Cerebellar cortex (tissue), 1 donor: ENCODE measurements at regions not wholly inside any gene's neighbourhood (a gene's known extent, or its start where the extent isn't known, plus 50 kb on each side); places are given as distances from the start of the nearest gene placed in this dataset.
"Not testable (repeated sequence)": the region's sequence is repeated elsewhere in the genome, so short reads cannot be mapped to it uniquely, and the experiment has no call there.

ENCODE experiments used
- DNase-seq: peaks from one replicate; pipeline ENCODE4 v3.0.0-alpha.2; 2015; ENCODE audit warnings: low spot score

DNA sequence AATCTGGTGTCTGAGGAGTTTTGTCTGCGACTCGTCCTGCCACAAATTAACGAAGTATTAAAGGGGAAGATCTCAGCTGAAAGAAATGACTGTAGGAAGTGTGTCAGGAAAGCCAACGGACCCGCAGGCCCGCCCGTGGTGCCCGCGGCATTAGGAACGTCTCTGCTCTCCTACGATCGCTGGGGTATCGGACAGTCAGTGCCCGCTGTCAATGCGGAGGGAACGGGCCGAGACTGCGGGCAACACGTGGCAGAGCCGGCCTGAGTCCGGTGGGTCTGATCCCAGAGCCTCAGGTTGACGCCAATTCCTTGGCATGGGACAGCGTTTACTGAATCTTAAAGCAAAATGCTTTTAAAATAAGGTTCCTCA, 128.7 kb downstream of the KBTBD2 start:
- peak; percentile 21 for DNase-seq

DNA sequence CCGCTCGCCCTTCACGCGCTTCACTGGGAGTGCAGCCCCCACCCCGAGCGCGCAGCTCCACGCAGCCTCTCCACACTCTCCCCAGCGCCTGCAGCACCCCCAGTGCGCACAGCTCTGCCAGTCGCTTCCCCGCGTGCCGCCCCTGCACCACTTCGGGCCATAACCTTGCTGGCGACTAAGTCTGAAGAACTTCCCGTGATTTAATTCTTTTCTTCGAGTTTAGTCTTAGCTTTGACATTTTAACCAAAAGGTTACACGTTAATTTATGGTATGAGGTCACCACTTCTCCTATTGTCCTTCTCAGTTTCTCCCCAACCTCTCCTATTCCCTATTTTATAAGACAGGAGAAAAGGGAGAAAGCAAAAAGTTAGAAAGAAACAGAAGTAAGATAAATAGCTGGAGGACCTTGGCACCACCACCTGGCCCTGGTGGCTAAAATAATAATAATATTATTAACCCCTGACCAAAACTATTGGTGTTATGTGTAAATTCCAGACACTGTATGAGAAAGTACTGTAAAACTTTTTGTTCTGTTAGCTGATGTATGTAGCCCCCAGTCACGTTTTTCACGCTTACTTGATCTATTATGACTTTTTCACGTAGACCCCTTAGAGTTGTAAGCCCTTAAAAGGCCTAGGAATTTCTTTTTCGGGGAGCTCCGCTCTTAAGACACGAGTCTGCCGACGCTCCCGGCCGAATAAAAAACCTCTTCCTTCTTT, 129.2 kb downstream of the KBTBD2 start:
- DNase-seq: not testable (repeated sequence)

DNA sequence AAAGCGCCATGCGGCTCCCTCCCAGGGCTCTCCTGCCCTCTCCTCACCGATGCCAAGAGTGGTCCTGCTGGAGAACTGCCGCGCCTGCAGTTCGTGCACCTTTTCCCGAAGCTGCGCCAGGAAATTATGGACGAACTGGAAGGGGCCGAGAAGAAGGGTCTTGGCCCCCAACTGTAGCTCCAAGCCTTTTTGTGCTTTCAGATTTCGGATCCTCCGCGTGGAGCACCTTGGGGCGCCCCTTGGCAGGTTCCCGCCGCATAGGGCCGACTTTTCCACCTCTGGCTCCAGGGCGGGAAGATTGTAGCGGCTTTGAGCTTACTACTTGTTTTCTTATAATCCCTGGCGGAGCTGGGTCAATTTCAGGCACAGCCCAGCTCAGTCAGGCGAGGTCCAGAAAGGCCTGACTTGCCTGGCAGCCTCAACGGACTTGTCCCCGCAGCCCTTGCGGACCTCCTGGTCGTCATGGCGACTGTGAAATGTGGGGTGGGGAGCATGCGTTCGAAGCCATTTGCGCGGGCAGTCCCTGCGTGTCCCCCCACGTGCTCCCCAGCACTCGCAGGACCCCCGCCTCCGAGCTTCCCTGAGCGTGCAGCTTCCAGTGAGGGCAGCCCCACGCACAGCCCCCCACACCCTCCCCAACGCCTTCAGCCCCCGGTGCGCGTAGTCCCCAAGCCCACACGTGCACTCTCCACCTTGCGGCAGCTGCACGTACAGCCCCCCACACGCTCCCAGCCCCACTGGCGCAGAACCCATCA, 129.9 kb downstream of the KBTBD2 start:
- DNase-seq: no peak

DNA sequence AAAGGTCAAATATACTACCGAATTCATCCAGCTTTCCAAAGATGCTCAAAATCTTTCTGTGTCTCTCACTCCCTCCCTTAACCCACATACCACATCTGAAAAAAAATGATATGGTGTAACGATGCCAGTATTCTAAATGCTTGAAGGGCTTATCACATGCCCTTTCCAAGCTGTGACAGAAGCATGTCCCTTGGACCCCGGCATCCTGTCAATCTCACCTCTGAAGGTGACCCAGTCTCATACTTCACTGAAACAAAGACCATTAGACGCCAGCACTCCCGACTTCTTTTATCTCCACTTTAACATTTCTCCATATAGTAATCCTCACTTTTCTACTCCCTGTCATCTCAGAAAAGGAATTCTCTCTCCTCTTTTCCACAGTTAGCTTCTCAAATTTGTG, 130.8 kb downstream of the KBTBD2 start:
- not testable (repeated sequence) for DNase-seq

DNA sequence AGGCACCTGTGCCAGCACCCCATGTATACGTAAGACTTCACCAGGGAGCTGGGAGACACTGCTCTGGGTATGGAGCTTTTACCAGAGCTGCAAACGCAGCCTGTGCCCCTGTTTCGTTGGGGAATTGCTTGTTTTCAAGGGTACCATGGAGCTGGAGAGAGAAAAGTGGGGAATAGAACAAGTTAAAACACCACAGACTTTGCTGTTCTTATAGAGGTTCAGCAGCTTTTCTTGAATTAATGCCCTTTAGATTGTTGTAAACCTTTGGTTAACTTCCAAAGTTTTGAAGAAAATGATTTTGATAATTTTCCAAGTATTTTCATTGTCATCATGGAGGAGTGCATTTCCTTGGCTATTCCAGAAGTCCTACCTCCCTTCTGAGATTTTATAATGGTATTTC, 131.7 kb downstream of the KBTBD2 start:
- DNase-seq: not testable (repeated sequence)

DNA sequence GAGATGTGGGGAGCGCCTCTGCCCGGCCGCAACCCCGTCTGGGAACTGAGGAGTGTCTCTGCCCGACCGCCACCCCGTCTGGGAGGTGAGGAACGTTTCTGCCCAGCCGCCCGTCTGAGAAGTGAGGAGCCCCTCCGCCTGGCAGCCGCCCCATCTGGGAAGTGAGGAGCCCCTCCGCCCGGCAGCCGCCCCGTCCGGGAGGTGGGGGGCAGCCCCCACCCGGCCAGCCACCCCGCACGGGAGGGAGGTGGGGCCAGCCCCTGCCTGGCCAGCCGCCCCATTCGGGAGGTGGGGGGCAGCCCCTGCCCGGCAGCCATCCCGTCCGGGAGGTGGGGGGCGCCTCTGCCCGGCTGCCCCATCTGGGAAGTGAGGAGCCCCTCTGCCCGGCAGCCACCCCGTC, 137.7 kb downstream of the KBTBD2 start:
- DNase-seq: not testable (repeated sequence)

DNA sequence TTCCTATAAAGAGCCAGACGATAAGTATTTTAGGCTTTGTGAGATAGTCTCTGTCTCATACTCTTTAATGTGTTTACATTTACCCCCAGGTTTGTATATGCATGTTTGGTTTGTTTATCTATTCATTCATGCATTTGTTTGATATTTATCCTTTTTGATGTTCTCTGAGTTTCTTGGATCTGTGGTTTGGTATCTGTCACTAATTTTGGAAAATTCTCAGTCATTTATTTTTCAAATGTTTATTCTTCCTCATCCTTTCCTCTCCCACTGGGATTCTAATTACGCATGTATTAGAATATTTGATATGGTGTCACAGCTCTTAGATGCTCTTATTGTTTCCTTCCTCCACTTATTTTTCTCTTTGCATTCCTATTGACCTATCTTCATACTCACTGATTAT, 143.2 kb downstream of the KBTBD2 start:
- DNase-seq: not testable (repeated sequence)

DNA sequence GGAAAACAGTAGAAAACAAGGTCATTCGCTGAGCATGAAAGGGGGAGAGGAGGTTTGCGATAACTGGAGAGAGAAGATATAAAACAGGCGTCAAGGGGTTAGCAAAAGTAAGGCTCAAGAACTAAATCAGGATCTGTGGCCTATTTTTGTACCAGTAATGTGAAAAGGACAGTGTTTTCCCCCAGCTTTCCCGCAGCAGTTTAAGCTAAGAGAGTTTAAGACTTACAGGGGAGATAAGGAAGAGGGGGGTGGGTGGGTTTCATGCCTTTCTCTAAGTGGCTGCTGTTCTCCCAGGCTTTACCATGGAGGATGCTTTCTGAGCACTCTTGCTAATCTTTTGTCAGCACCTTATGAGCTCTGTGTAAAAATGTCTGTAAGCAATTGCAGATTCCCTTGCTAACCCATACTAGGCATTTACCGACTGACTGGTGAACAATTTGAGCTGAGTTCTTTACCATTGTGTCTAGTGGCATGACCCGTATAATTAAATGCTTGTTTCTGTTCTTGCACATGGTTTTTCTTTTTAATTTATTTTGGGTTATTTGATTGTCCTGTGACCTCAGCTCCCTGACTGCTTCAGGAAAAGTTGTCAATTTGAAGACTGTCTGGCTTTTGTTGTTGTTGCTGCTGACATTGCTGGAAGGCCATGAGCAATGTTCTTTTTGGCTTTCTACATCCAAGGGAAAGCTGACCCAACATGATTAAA, 144.0 kb downstream of the KBTBD2 start:
- not testable (repeated sequence) for DNase-seq

DNA sequence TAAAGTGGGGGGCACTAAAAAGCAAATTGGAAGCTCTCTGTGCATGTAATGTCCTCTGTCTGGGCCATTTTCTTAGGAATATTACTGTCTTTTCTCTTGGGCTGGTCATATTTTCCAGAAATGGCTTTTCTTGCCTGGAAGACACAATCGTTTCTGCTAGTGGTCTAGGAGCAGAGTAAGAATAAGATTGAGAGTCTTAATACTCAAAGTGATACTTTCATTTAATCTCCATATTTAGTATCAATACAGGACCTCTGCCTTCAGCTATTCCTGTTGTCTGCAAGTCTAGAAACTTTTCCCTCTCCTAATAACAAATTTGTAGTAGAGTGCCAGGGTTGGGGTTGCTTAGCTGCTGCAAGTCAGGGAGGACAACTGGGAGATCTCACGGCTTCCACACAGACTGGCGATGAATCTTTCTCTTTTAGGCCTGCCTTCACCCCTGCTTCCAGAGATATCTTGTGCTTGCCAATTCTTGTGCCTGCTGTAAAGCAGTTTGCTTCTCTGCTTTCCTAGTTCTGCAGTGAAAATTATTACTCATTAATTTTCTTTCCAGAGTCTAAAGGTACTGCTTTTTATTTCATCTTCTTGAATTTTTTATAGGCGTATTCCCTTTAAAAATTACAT, 149.6 kb downstream of the KBTBD2 start:
- DNase-seq: not testable (repeated sequence)

DNA sequence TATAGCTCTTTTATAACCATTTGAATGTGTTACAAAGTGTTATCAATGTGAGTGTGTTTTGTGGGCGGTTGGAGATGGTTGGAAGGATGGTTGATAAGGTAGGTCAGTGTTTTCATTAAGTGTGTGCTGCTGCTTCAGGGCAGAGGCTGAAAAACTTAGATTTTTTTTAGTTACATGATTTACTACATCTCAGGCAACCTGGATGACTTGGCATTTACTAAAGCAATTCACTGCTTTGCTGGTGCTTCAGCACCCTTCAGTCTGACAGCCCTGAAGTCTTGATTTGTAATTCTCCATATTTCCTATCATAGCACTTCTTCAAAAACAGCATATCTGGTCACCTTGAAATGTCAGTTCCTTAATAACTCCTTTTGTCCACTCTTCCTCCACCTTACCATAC, 151.8 kb downstream of the KBTBD2 start:
- not testable (repeated sequence) for DNase-seq

DNA sequence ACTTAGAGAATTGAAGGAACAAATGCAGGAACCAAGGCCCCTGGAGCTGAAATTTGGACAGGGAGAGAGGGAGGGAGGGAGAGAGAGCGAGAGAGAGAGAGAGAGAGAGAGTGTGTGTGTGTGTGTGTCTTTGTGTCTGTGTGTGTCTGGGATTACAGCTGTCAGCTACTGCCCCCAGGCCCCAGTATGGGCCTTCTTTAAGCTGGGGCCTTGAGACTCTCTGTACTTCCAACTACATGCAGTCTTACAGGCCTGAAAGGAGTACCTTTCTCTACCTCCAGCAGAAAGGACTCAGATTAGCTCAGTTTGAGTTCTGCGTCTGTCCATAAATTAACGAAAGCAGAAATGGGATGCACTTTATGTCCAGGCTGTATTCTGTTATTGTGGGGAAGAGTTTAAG, 153.2 kb downstream of the KBTBD2 start:
- DNase-seq: not testable (repeated sequence)

DNA sequence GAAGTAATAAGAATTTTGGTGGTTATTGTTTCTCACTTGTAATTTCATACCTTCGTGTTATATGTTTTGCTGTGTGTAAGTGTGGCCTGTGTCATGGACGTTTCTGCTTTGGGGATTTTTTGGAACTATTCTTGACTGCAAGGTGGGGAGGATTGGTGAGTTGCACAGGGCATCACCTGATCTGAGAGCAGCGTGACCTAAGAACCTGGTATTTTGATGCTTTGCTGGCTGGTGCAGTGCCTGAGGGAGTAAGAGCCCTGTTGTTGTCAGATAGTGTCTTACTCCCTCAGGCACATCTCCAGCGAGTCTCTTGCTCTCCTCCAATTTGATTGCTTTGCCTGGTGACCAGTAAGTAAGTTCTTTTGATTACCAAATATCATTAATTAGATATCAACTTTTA, 158.8 kb downstream of the KBTBD2 start:
- not testable (repeated sequence) for DNase-seq

DNA sequence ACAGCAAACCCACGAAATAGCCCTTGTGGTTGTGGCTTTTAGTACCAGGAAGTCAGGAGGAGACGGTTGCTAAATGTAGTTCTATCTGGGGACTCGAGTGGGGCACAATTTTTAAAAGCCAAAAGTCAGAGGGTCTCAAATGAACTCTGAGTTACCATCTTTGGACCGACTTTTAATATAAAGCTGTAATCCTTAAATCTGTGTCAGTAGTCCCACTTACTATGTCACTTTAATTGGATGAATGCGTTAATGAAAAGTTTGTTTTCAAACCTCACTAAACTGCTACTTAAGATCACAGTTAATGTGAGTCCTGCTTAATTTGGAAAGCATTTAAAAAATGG, 162.3 kb downstream of the KBTBD2 start:
- DNase-seq: not testable (repeated sequence)

DNA sequence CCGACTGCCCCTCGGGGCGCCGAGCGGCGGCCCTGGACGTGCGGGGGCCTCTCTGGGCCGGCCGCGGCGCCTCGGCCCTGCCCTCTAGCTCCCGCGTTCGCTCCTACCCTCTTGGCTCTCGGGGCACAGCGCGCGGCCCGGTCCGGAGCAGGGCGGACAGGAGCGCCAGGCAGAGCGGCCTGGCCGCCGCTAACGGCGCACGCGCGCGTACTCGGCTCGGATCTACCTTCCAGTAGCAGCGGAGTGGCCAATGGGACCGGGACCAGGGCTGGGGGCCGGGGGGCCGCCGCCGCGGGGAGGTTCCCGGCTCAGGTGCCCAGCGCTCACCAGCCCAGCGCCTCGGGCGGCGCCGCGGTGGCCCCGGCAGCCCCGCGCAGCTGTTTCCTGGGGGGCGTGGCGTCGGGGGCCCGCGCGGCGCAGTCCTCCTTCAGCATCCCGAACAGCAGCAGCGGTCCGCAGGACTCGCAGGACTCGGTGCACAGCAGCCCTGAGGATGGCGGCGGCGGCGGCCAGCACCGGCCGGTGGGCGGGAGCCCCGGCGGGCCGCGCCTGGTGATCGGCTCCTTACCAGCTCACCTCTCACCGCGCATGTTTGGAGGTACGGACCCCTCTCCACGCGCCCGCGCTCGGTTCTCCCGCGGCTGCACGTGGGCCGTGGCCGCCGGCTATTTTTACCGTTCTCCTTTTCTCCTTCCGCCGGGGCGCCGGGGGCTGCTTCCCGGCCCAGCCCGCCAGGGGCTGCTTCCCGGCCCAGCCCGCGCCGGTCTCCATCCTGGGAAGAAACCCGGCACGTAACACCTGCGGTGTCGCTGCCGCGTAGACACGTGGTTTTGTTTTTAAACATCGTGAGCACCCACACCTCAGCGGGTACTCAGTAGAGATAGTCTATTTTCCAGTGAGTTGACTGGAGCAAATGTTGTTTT, 162.9 kb downstream of the KBTBD2 start:
- peak; percentile 64 for DNase-seq

DNA sequence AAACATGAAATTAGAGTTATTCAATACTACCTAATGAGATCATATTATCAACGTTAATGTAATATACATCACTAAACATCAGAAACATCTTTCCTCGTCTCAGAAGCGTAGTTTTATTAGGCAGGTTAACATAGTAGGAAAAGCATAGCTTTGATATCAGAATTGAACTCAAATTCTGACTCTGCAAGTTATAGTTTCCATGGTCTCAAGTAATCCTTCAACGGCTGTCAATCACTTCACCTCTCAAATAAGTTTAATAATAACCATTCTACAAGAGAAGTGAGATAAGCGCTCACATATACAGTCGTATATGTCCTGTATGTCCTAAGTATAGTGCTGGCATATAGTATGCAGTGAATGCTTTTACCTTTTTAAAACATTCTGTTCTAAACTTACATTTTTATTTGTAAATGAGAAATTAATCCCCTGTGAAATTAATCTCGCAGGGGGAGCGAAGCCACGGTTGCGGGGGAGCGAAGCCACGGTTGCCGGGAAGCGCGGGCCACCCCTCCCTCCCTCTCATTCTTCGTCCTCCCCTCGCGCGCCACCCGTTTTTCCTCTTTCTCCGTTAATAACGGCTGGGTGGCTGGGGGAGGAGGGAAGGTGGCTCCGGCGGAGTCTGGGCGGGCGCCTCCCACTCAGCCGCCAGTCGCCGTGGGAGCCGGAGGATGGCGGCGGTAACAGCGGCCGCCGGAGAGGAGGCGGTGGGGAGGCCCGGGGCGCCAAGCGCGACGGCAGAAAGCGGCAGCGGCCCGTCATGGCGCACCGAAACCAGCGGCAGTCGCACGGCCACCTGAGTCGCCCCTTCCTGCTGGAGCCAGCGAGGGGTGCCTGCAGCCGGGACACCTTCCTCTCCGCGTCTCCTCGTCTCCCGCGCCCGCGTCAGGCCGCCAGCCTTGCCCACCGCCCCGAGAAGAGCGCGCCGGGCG, 163.8 kb downstream of the KBTBD2 start:
- DNase-seq: peak; percentile 38

DNA sequence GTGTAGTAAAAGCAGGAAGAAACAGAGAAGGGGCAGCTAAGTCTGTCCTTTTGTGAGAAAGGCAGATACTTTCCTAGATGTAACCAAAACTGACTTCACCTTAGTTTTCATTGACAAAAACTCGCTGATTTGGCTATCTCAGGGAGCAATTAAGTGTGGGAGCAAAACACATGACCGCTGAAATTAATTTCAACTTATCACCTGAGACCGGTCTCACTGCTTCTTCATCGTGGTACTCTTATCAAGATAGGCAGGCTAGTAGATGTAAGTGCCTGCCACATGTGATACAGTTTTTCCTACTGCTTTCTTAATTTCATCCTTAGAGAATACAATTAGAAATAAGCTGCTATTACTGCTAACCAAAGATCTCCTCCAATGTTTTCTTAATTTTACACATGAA, 168.7 kb downstream of the KBTBD2 start:
- not testable (repeated sequence) for DNase-seq

DNA sequence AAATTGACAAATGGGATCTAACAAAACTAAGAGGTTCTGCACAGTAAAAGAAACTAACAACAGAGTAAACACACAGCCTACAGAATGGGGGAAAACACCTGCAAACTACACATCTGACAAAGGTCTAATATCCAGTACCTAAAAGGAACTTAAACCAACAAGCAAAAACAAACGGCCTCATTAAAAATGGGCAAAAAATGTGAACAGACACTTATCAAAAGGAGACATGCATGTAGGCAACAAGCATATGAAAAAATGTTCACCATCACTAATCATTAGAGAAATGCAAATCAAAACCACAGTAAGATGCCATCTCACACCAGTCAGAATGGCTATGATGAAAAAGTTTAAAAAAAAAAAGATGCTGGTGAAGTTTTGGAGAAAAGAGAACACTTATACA, 197.4 kb downstream of the KBTBD2 start:
- no peak for DNase-seq

DNA sequence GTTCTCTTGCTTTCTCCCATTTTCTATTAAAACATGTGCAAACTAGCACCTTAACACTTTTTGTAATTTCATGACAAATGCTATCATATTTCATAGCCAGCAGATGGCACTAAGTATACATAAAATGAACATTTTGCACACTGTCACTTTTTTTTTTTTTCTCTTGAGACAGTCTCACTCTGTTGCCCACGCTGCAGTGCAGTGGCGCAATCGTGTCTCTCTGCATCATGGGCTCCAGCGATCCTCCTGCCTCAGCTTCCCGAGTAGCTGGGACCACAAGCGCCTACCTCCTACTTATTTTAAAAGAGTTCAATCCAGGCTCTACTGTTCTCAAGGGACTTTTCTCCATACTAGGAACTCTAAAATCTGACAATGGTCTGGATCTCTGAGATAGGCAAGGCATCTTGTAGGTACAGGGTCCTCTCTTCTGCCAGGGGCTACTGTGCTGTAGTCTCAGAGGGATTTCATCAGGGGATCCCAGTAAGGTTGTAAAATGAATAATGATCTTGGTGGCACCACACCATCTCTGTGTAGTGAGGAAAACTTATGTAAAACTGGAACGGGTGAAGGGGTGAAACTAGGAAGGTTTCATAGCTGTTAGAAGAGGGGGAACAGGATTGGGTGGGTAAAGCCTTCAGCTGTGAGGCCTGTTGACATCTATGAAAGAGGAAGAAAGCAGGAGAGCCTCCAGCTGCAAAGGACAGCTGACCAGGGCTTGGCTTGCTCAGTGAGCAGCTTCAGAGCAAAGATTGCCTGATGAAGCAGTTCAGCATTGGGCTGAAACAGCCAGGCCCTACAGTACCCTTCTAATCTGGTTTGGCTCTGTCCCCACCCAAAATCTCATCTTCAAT, 196.9 kb downstream of the AVL9 start:
- not testable (repeated sequence) for DNase-seq

DNA sequence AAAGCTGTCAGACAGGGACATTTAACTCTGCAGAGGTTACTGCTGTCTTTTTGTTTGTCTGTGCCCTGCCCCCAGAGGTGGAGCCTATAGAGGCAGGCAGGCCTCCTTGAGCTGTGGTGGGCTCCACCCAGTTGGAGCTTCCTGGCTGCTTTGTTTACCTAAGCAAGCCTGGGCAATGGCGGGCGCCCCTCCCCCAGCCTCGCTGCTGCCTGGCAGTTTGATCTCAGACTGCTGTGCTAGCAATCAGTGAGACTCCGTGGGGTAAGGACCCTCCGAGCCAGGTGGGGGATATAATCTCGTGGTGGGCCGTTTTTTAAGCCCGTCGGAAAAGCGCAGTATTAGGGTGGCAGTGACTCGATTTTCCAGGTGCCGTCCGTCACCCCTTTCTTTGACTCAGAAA, 192.8 kb downstream of the AVL9 start:
- DNase-seq: not testable (repeated sequence)

DNA sequence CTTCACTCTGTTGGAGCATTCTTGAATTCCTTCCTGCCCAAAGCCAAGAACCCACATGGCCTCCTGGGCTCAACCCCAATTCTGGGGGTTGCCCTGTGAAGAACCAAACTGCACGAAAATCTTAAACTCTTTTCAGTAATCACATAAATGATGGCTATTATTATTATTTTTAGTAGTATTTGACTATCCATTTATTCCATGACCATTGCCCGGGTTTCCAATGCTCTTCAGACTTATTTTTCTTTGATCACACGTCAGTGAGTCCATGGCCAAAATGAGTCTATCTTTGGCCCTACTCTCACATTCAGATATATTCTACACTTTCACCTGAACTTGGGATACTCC, 185.9 kb downstream of the AVL9 start:
- DNase-seq: no peak
